ENCODE measurements at regions not wholly inside any gene's neighbourhood (a gene's known extent, or its start where the extent isn't known, plus 50 kb on each side); places are given as distances from the start of the nearest gene placed in this dataset.

- DNase-seq, result no peak
Measured at GRCh38 chr10:6919077-6919476, 339.0 kb upstream of the PRKCQ start.

DNA sequence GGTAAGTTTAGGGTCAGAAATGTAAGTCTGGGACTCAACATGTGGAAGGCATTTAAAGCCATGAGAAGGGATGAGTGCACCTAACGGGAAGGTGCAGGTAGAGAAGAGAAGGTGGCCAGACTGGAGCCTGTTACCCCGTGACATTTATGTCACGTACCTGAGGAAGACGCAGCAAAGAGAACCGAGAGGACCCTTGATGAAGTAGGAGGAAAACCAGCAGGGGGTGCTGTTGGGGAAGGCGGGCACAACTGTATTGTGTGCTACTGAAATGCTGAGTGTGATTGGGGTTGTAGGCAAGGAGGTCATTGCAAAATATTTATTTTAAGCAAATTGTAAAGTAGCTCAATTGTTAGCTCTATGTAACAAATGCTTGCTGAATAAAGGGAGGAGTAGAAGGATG lies 338.2 kb upstream of the PRKCQ start:
- no peak for DNase-seq

DNA sequence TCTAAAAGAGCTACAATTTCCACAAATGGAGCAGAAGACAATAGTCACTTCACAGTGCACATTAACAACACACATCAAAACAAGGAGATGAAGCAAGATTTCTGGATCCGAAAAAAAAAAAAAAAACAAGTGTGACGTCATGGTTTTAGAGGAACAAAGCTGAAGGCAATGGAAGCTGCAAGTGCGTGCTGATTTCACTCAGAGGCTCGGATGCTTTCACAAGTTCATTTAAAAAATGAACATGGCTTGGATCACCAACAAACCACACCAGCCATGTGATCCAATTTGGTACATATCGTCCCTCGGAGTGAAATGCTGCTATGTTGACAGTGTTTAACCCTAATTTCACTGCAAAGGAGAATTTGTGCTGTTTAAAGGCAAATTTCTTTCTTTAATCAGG lies 337.0 kb upstream of the PRKCQ start:
- DNase-seq, result no peak

DNA sequence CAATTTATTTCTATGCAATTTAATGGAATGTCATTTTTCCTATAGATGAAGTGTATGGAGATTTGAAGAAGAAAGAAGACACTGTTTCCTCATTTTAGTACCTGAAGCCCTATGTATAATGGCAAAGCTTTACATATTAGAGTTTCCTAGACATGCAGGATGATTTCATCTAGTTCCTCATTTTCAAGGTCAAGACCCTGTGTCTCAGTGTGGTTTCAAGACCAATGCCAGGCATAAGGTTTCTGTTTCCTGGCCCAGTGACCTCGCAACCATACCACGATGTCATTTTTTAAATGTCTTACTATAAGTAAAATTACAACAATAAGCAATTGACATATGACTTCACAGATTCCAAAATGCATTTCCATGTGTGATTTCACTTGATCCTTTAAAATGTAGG lies 336.5 kb upstream of the PRKCQ start:
- no peak for DNase-seq

- DNase-seq, result no peak
Measured at GRCh38 chr10:6915307-6915706, 335.2 kb upstream of the PRKCQ start.

- DNase-seq, result no peak
Measured at GRCh38 chr10:6912929-6913328, 332.9 kb upstream of the PRKCQ start.

GRCh38 chr10:6912424-6912823 lies 332.3 kb upstream of the PRKCQ start:
- no peak for DNase-seq

- no peak for DNase-seq
Measured at GRCh38 chr10:6912021-6912420, 331.9 kb upstream of the PRKCQ start.

GRCh38 chr10:6909905-6910560 lies 330.0 kb upstream of the PRKCQ start:
- DNase-seq, result no peak

GRCh38 chr10:6907877-6908530 lies 327.9 kb upstream of the PRKCQ start:
- no peak for DNase-seq

GRCh38 chr10:6894405-6894804 lies 314.3 kb upstream of the PRKCQ start:
- DNase-seq, result no peak

GRCh38 chr10:6892864-6893263 lies 312.8 kb upstream of the PRKCQ start:
- DNase-seq, result no peak

DNA sequence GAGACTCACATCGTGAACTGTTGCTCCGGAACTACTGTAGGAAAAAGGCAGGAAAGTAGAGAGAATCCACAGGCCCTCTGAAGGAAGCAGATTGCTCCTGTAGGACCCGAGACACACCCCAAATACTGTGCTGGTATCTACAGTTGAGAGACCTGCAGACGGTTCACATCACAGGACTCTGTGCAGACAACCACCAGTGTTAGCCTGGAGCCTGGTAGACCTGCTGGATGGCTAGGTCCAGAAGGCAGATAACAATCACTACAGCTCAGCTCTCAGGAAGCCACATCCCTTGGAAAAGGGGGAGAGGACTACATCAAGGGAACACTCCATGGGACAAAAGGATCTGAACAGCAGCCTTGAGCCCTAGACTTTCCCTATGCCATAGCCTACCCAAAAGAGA lies 311.8 kb upstream of the PRKCQ start:
- DNase-seq, result no peak

DNA sequence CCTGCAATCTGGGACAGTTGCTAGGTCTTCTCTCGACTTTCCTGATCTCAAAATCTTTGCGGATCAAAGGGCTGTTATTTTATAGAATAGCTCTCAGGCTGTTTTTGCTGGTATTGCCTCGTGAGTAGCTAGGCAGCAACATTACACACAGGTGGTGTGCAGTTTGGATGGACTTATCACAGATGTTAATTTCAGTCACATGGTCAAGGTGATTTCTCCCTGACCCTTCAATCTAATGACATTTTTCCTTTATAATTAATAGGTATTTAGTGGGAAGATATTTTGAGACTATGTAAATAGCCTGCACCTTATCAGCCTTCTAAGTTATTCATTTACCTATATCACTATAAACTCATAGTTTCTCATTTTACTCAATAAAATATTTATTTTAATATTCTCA lies 309.6 kb upstream of the PRKCQ start:
- DNase-seq, result no peak

DNA sequence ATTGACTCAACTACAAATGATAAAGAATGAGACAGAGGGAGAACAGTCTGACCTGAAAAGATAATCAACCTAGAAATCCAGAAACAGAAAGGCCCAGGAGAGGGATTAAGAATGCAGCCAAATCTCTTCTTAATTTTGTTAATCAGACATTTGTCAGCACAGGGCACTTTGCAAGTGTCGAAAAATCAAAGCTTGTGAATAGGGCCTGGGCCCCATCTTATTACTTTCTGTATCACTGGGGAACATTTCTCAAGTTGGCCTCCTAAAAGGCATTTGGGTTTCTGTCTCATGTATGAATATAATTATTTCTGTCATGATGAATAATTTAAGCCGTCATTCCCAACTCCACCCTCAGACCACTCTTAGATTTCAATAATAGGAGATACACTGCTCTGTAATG lies 308.4 kb upstream of the PRKCQ start:
- DNase-seq, result no peak

DNA sequence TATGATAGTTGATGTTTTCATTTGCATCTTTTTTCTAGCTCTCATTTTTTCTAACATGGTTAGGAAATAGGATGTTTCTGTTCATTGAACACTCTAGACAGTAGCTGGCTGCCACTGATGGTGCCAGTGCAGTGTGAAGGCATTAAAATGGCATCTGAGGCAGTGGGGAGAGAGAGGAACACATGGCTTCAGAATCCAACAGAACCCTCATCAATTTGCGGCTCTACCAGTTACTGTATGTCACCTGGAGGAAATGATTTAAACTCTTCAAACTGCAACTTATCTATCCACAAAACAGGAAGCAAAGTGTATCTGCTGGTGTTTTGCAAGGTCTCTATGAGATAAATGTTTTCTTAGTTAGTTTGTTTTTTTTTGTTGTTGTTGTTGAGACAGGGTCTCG lies 305.2 kb upstream of the PRKCQ start:
- DNase-seq, result no peak

DNA sequence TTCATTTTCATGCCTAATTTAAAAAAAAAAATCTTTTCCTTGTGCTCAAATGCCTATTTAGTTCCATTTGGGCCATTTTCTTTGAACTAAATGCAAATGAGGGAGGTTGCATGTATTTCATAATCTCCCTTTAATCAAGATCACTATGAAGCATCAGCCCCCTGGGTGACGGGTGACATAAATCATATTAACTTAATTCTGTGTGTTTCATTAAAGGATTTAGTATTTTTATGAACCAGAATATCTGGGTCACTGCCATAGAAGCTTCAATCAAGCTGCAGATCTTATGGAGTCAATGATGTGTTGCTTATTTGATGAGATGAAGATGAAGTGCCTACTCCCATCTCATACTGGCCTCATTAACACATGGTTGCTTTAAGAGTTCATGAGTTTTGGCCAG lies 301.9 kb upstream of the PRKCQ start:
- no peak for DNase-seq

DNA sequence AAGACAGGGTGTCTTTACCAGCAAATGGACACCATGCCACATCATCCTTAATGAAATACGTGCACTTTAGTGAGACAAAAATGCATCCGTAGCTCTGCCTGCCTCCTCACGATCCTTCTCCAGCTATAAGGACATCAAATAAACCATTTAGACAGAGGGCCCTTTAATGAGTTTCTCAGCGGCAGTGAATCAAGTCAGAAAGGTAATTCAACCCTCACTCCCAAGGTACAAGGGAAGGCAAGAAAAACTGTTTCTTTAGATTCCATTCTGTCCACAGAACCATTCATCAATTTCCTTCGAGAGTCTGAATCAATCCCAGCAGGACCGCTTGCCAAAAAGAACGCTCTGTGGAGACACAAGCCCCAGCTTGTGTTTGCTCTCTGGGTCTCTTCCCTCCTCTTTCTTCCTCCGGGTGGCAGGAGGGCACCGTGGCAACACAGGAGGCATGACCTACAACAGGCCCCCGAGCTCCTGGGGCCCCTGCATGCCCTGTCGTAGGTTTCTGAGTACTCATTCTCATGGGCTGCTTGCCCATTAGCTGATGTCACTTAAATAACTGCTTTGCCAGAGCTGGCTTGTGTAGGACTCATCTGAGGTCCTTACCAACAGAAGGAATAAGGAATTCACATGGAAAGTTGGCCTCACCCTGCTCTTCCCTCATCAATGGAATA lies 297.8 kb upstream of the PRKCQ start:
- DNase-seq, result no peak

- DNase-seq, result no peak
Measured at GRCh38 chr10:6877336-6877721, 297.3 kb upstream of the PRKCQ start.

DNA sequence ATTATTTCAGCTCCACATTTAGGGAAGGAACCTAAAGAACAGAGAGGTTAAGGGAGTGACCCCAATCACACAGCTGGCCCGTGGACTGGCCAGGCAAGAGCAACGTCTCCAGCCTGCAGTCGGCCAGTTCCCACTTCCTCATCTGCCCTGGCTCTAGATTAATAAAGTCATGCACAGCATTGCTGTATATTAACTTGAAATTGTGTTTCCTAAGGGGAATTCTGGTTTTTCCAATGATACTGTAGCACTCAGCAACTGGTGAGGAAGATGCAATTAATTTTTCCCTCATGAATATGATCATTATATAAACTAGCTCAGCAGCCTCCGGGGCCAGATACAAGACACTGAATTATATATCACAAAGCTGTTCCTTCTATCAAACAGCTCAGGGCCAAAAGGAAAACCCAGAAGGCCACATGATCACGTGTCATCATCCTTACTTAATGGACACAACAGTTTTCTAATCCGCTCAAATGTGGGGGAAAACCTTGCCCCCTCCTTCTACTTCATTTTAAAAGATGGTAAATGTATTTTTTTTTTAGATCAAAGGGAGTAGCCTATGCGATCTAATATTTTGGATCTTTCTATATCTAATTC lies 295.3 kb upstream of the PRKCQ start:
- no peak for DNase-seq

DNA sequence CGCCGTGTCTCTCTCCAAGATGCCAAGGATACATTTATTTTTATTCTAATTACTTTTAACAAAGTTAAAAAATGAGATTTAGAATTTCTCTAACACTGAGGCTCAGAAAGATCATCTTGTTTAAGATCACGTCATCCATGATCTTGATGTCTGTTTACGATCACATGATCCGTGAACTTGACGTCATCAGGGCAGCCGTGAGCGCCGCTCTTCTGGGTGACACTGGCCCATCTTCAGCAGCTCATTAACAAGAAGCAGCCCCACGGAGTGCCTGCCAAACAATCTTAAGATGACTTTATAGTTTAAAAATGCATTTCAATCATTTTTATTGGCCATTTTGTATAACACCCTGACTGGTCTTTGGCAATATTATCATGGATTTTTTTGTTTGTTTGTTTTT lies 291.1 kb upstream of the PRKCQ start:
- no peak for DNase-seq

DNA sequence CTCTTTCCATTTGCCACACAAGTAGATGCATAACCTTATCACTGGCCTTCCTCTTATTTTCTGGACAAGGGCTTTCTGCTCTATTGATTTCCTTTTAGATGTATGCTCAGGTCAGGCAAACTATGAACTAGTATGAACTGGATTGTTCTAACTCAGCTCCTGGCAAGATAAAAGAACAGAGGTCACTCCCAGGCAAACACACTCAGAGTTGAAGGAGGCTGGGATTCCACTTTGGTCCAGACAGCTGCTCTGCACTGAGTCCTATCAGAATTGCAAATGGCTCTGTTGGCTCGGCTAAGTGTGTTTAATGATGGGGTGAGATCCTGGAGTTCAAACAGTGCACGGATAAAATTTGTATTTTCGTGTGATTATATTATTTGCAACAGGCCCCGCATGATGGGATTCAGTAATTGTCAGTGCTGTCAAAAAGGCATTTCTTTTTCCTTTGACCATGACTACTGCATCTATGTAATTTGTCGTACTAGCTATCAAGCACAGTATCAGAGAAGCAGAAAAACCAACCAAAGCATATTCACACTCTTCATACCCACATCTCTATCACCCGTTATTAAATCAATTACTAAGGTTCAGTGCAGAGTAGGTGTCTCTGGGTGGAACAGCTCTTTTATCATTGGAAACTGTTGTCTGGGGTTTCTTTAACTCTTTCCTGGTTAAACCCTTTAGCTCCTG lies 288.1 kb upstream of the PRKCQ start:
- DNase-seq, result no peak

DNA sequence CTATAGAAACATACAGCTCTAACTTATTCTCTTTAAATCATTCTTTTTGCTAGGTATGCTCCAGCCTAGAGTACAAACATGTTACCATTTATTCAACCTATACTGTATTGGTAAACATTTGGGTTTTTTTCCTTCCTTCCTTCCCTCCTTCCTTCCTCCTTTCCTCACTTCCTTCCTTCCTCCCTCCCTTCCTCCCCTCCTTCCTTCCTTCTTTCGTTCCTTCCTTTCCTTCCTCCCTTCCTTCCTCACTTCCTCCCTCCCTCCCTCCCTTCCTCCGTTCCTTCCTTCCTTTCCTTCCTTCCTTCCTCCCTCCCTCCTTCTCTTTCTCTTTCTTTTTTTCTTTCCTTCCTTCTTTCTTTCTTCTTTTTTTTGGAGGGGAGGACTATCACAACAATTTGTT lies 286.7 kb upstream of the PRKCQ start:
- DNase-seq, result no peak

GRCh38 chr10:6864142-6864541 lies 284.1 kb upstream of the PRKCQ start:
- DNase-seq, result no peak

All from NCI-H69 (cell line).